DOHH2 (cell line): ENCODE measurements at regions not wholly inside any gene's neighbourhood (a gene's known extent, or its start where the extent isn't known, plus 50 kb on each side); places are given as distances from the start of the nearest gene placed in this dataset.

ENCODE experiments used
- H3F3A ChIP-seq: fragments of 200-600 bp; sonication (generic), shearing (Covaris generic); 2 replicates; pipeline ENCODE4 v1.6.0; 2016; ENCODE audit warnings: antibody characterized with exemption, mild to moderate bottlenecking; ENCODE audit not compliant: control insufficient read depth, insufficient read depth
- H3K27ac ChIP-seq: fragments of 200-600 bp; sonication (generic); 2 replicates; pipeline ENCODE4 v1.5.1; 2014; ENCODE audit warnings: low read depth, mild to moderate bottlenecking, low read length, moderate library complexity
- H3K27me3 ChIP-seq: fragments of 200-600 bp; sonication (generic); 2 replicates; pipeline ENCODE4 v1.6.1; 2014; ENCODE audit warnings: mild to moderate bottlenecking, low read length, mixed read lengths; ENCODE audit not compliant: control insufficient read depth
- H3K36me3 ChIP-seq: fragments of 200-600 bp; sonication (generic); 2 replicates; pipeline ENCODE4 v1.6.1; 2014; ENCODE audit warnings: mild to moderate bottlenecking, low read length, moderate library complexity, mixed read lengths; ENCODE audit not compliant: control insufficient read depth
- H3K4me1 ChIP-seq: fragments of 200-600 bp; sonication (generic); 2 replicates; pipeline ENCODE4 v1.6.1; 2014; ENCODE audit warnings: mild to moderate bottlenecking, low read length, mixed read lengths; ENCODE audit not compliant: control insufficient read depth
- H3K4me2 ChIP-seq: fragments of 200-600 bp; sonication (generic); 2 replicates; pipeline ENCODE4 v1.6.0; 2014; ENCODE audit warnings: mild to moderate bottlenecking, low read length, moderate library complexity
- H3K4me3 ChIP-seq: fragments of 200-600 bp; sonication (generic); 2 replicates; pipeline ENCODE4 v1.5.1; 2014; ENCODE audit warnings: mild to moderate bottlenecking, low read length, mixed read lengths
- H3K79me2 ChIP-seq: fragments of 200-600 bp; sonication (generic); 2 replicates; pipeline ENCODE4 v1.6.1; 2014; ENCODE audit warnings: mild to moderate bottlenecking, low read length, mixed read lengths; ENCODE audit not compliant: control insufficient read depth
- H3K9me2 ChIP-seq: fragments of 200-600 bp; sonication (generic); replicated peaks from 2 replicates; pipeline ENCODE4 v1.6.1; 2014; ENCODE audit warnings: mild to moderate bottlenecking, low read length, mixed read lengths; ENCODE audit not compliant: control insufficient read depth
- H3K9me3 ChIP-seq: fragments of 200-600 bp; sonication (generic); 2 replicates; pipeline ENCODE4 v1.6.1; 2014; ENCODE audit warnings: antibody characterized with exemption, low read length, mixed read lengths; ENCODE audit not compliant: control insufficient read depth, insufficient read depth
- H4K20me1 ChIP-seq: fragments of 200-600 bp; sonication (generic); 2 replicates; pipeline ENCODE4 v1.6.0; 2014; ENCODE audit warnings: low read depth, mild to moderate bottlenecking, antibody characterized with exemption, low read length, moderate library complexity; ENCODE audit not compliant: control insufficient read depth, insufficient read depth
- CTCF ChIP-seq: fragments of 200-600 bp; sonication (generic); IDR thresholded peaks from one replicate; pipeline ENCODE4 v1.5.1; 2014; ENCODE audit warnings: antibody characterized with exemption, mild to moderate bottlenecking, low read depth, low read length; ENCODE audit not compliant: poor library complexity, severe bottlenecking
- EZH2phosphoT487 ChIP-seq: fragments of 200-600 bp; sonication (generic); IDR thresholded peaks from 2 replicates; pipeline ENCODE4 v1.6.1; 2017; ENCODE audit warnings: borderline replicate concordance, mild to moderate bottlenecking, antibody characterized with exemption, low read length, moderate library complexity, mixed read lengths

- Histone ChIP-seq H3K4me1 (no peaks in the 10 kb centered on the region), H3K4me3 (no peak overlapping the region), H4K20me1 (no peaks in the 10 kb centered on the region), H3K27me3 (peaks cover 3% of the 10 kb centered on the region; the same call in 1 of the 2 replicates), H3K9me2 (no peaks in the 10 kb centered on the region), H3K9me3 (no peaks in the 10 kb centered on the region), H3K4me2 (no peak overlapping the region), H3F3A (no peaks in the 10 kb centered on the region), H3K36me3 (no peaks in the 10 kb centered on the region), H3K79me2 (no peaks in the 10 kb centered on the region), H3K27ac (no peak overlapping the region)
- no peak for TF ChIP-seq EZH2phosphoT487
- TF ChIP-seq CTCF: no peak
These were observed 85.4 kb upstream of the ZNF516 start for GRCh38 chr18:76580288-76580962.

DNA sequence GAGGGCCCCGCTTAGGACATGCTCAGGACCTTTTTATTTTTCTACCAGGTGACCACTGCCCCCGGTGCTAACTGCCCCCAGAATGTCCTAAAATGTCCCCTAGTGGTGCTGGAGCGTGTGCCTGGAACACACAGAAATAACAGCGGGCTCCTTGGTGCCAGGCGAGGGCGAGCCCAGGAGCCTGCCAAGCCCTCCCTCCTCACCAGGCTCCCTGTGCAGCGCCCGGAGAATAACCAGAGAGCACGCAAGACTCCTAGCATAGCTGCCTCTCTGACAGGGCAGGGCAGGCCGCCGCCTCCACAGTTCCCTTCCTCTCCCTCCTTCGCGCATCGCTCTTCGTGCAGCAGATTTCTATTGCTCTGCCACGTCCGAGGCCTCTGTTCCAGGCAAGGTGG, 84.3 kb upstream of the ZNF516 start:
- H3K9me3 ChIP-seq: no peaks in the 10 kb centered on the region
- no peaks in the 10 kb centered on the region for H3K4me1 ChIP-seq
- H3K4me3 ChIP-seq: no peak overlapping the region
- no peaks in the 10 kb centered on the region for H3K79me2 ChIP-seq
- H3K36me3 ChIP-seq: no peaks in the 10 kb centered on the region
- no peaks in the 10 kb centered on the region for H4K20me1 ChIP-seq
- no peak overlapping the region for H3K4me2 ChIP-seq
- no peak overlapping the region for H3K27ac ChIP-seq
- no peak for TF ChIP-seq EZH2phosphoT487
- no peak for TF ChIP-seq CTCF
- H3F3A ChIP-seq: no peaks in the 10 kb centered on the region
- peaks cover 7% of the 10 kb centered on the region; the same call in 1 of the 2 replicates for H3K27me3 ChIP-seq
- H3K9me2 ChIP-seq: no peaks in the 10 kb centered on the region

- H3K9me2 ChIP-seq: no peaks in the 10 kb centered on the region
- H3K27me3 ChIP-seq: peaks cover 7% of the 10 kb centered on the region; the same call in 1 of the 2 replicates
- H3K9me3 ChIP-seq: no peaks in the 10 kb centered on the region
- no peaks in the 10 kb centered on the region for H3K79me2 ChIP-seq
- no peaks in the 10 kb centered on the region for H4K20me1 ChIP-seq
- H3F3A ChIP-seq: no peaks in the 10 kb centered on the region
- no peak overlapping the region for H3K4me2 ChIP-seq
- no peaks in the 10 kb centered on the region for H3K36me3 ChIP-seq
- H3K4me3 ChIP-seq: no peak overlapping the region
- TF ChIP-seq CTCF (no peak), EZH2phosphoT487 (no peak)
- H3K27ac ChIP-seq: no peak overlapping the region
- no peaks in the 10 kb centered on the region for H3K4me1 ChIP-seq
These were observed 83.7 kb upstream of the ZNF516 start for GRCh38 chr18:76578571-76579300.
